ENCODE measurements at regions not wholly inside any gene's neighbourhood (a gene's known extent, or its start where the extent isn't known, plus 50 kb on each side); places are given as distances from the start of the nearest gene placed in this dataset.

GRCh38 chr16:13291591-13292333 lies 390.4 kb downstream of the SHISA9 start:
- H3K27ac ChIP-seq: no peak overlapping the region
- H3K4me3 ChIP-seq: no peak overlapping the region
- no peak for ATAC-seq
- DNase-seq: no peak
- TF ChIP-seq, protein P1, sequence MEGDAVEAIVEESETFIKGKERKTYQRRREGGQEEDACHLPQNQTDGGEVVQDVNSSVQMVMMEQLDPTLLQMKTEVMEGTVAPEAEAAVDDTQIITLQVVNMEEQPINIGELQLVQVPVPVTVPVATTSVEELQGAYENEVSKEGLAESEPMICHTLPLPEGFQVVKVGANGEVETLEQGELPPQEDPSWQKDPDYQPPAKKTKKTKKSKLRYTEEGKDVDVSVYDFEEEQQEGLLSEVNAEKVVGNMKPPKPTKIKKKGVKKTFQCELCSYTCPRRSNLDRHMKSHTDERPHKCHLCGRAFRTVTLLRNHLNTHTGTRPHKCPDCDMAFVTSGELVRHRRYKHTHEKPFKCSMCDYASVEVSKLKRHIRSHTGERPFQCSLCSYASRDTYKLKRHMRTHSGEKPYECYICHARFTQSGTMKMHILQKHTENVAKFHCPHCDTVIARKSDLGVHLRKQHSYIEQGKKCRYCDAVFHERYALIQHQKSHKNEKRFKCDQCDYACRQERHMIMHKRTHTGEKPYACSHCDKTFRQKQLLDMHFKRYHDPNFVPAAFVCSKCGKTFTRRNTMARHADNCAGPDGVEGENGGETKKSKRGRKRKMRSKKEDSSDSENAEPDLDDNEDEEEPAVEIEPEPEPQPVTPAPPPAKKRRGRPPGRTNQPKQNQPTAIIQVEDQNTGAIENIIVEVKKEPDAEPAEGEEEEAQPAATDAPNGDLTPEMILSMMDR (IDR thresholded peaks at IDR 0.05): no peak
- no peaks in the 10 kb centered on the region for H3K9me3 ChIP-seq
- no peaks in the 10 kb centered on the region for H3K36me3 ChIP-seq
- H3K27me3 ChIP-seq: no peaks in the 10 kb centered on the region
- intact Hi-C loops (cut with DNase I): no loop called here
- no peaks in the 10 kb centered on the region for H3K4me1 ChIP-seq

GRCh38 chr16:13296206-13296605 lies 394.8 kb downstream of the SHISA9 start:
- intact Hi-C loops (cut with DNase I): no loop called here
- TF ChIP-seq, protein P1 (IDR thresholded peaks at IDR 0.05): no peak

GRCh38 chr16:13298666-13299065 lies 397.3 kb downstream of the SHISA9 start:
- Histone ChIP-seq H3K9me3 (no peaks in the 10 kb centered on the region), H3K27me3 (no peaks in the 10 kb centered on the region), H3K36me3 (no peaks in the 10 kb centered on the region), H3K4me1 (no peaks in the 10 kb centered on the region), H3K4me3 (no peak overlapping the region), H3K27ac (no peak overlapping the region)
- TF ChIP-seq, protein P1 (IDR thresholded peaks at IDR 0.05): no peak
- ATAC-seq (no peak), DNase-seq (no peak)
- intact Hi-C loops (cut with DNase I): no loop called here

More at GRCh38 chr16:13296206-13296605, 394.8 kb downstream of the SHISA9 start:
- no peaks in the 10 kb centered on the region for H3K27me3 ChIP-seq
- no peak for ATAC-seq
- H3K27ac ChIP-seq: no peak overlapping the region
- no peaks in the 10 kb centered on the region for H3K36me3 ChIP-seq
- no peak overlapping the region for H3K4me3 ChIP-seq
- no peak for DNase-seq
- H3K4me1 ChIP-seq: no peaks in the 10 kb centered on the region
- H3K9me3 ChIP-seq: no peaks in the 10 kb centered on the region

DNA sequence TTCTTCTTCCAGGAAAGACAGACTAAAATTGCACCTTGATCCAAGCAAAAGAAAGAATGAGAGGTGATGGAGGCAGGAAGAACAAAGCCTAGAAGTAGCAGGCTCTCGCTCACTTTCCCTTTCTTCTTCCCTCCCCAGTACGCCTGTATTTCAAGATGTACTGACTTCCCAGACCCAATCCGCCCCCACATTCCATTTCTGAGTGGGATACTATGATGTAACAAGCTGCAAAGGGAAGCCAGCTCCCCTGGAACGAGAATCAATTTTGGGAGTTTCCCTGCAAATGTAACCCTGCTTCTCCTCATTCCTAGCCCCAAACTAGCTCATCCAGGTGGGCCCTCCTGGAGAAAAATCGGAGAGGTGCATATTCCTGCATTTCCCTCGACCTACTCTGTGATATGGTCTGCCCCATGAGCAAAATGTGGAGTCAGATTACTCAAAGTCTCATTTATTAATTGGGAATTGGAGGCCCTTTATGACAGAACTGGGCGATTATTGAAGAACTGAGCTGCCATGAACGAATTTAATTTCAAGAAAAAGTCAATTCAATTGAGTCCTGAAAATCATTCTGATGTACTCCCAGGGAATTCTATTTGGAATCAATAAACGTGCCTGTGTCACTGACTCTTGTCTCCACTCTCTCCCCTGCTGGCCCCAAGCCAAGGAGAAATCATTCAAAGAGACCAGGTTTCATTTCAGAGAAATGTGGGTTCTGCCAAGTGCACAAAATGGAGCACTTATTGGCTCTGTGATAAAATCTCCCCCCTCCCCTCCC lies 398.9 kb downstream of the SHISA9 start:
- Histone ChIP-seq H3K36me3 (no peaks in the 10 kb centered on the region), H3K4me1 (no peaks in the 10 kb centered on the region), H3K9me3 (no peaks in the 10 kb centered on the region), H3K4me3 (no peak overlapping the region), H3K27me3 (no peaks in the 10 kb centered on the region), H3K27ac (no peak overlapping the region)
- TF ChIP-seq, protein P1 (IDR thresholded peaks at IDR 0.05): no peak
- DNase-seq: no peak
- ATAC-seq: no peak
- intact Hi-C loops (cut with DNase I): no loop called here

DNA sequence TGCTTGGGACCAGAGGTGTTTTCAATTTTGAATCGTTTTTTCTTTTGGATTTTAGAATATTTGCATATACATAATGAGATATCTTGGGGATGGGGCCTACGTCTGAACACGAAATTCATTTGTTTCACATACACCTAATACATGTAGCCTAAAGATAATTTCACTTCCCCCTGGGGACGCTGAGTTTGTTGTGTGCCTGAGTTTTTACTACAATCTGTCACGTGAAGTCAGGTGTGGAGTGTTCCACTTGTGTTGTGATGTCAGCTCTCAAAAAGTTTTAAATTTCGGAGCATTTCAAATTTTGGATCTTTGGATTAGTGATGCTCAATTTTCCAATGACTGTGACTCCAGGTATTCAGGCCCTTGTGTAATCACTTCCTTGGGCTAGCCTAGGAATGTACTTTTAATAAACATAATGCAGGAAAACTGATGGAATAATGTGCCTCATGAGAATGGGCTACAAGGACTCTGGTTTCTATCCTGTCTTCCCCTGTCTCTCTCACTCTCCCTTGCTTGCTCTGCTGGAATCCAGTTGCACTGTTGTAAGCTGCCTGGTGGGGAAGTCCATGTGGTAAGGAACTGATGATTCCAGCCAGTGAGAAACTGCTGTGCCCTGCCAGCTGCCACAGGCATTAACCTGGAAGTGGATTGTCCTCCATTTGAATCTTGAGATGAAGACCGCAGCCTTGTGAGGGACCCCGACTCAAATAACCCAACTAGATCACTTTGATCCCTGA lies 403.8 kb downstream of the SHISA9 start:
- TF ChIP-seq, protein P1 (IDR thresholded peaks at IDR 0.05): no peak
- DNase-seq (no peak), ATAC-seq (no peak)
- Histone ChIP-seq H3K36me3 (no peaks in the 10 kb centered on the region), H3K27me3 (no peaks in the 10 kb centered on the region), H3K4me3 (no peak overlapping the region), H3K9me3 (no peaks in the 10 kb centered on the region), H3K4me1 (no peaks in the 10 kb centered on the region), H3K27ac (no peak overlapping the region)
- intact Hi-C loops (cut with DNase I): no loop called here

Measured in upper lobe of right lung (tissue), 1 donor.